ENCODE measurements at regions not wholly inside any gene's neighbourhood (a gene's known extent, or its start where the extent isn't known, plus 50 kb on each side); places are given as distances from the start of the nearest gene placed in this dataset.
"Not testable (repeated sequence)": the region's sequence is repeated elsewhere in the genome, so short reads cannot be mapped to it uniquely, and the experiment has no call there.

GRCh38 chr7:25694699-25695098, 457.3 kb upstream of the NFE2L3 start:
- no peaks in the 10 kb centered on the region for H3K9me3 ChIP-seq (ENCODE audit: severe bottlenecking)
- no peak overlapping the region for H3K4me3 ChIP-seq (ENCODE audit: low read depth, low read length)
- H3K27me3 ChIP-seq (ENCODE audit: insufficient read depth, low read depth, severe bottlenecking), result no peaks in the 10 kb centered on the region
- TF ChIP-seq CTCF (IDR thresholded peaks at IDR 0.05; ENCODE audit: low read depth, low read length), result no peak
- no peak overlapping the region for H3K27ac ChIP-seq
- no peaks in the 10 kb centered on the region for H3K36me3 ChIP-seq
- no peak for DNase-seq

GRCh38 chr7:25696571-25696970, 455.4 kb upstream of the NFE2L3 start:
- no peaks in the 10 kb centered on the region for H3K9me3 ChIP-seq (ENCODE audit: severe bottlenecking)
- no peak for DNase-seq
- no peaks in the 10 kb centered on the region for H3K36me3 ChIP-seq
- no peak overlapping the region for H3K4me3 ChIP-seq (ENCODE audit: low read depth, low read length)
- H3K27ac ChIP-seq, result no peak overlapping the region
- H3K27me3 ChIP-seq (ENCODE audit: insufficient read depth, low read depth, severe bottlenecking), result no peaks in the 10 kb centered on the region
- no peak for TF ChIP-seq CTCF (IDR thresholded peaks at IDR 0.05; ENCODE audit: low read depth, low read length)

DNA sequence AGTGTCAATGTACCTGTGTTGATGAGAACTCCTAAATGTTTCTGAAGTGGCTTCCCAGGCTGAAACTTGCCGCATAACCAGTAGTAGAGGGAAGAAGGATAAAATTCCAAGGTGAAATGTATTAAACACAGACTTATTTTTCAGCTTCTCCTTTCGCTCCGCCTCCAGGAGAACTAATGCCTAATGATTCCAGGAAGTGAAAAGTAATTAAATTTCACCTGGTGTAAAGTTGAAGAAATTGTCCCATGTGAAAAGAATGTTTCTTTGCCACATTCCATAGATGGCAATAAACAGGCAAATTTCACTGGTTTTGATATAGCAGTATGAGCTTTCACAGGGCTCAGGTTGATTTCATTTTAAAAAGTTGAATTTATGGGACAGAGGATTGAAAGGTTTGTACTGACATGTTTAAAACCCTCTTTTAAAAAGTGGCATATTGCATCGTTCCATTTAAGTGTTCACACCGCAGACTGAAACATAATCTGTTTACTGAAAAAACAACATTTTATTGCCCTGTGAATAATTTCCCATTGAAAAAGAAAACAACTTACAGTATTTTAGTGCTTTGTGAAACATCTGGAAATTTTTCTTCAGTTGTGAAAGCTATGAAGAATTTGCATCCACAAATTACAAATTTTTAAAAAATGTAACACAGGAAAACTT, 453.4 kb upstream of the NFE2L3 start:
- H3K27me3 ChIP-seq (ENCODE audit: insufficient read depth, low read depth, severe bottlenecking), result no peaks in the 10 kb centered on the region
- H3K36me3 ChIP-seq, result no peaks in the 10 kb centered on the region
- no peak overlapping the region for H3K4me3 ChIP-seq (ENCODE audit: low read depth, low read length)
- H3K27ac ChIP-seq, result no peak overlapping the region
- TF ChIP-seq CTCF (IDR thresholded peaks at IDR 0.05; ENCODE audit: low read depth, low read length), result no peak
- no peaks in the 10 kb centered on the region for H3K9me3 ChIP-seq (ENCODE audit: severe bottlenecking)
- no peak for DNase-seq

GRCh38 chr7:25700141-25700540, 451.9 kb upstream of the NFE2L3 start:
- not testable (repeated sequence) for H3K36me3 ChIP-seq; H3K4me3 ChIP-seq (ENCODE audit: low read depth, low read length); H3K27me3 ChIP-seq (ENCODE audit: insufficient read depth, low read depth, severe bottlenecking); H3K9me3 ChIP-seq (ENCODE audit: severe bottlenecking); DNase-seq; H3K27ac ChIP-seq

- TF ChIP-seq CTCF (IDR thresholded peaks at IDR 0.05; ENCODE audit: low read depth, low read length), result no peak
- no peak overlapping the region for H3K4me3 ChIP-seq (ENCODE audit: low read depth, low read length)
- no peaks in the 10 kb centered on the region for H3K9me3 ChIP-seq (ENCODE audit: severe bottlenecking)
- no peak for DNase-seq
- no peaks in the 10 kb centered on the region for H3K27me3 ChIP-seq (ENCODE audit: insufficient read depth, low read depth, severe bottlenecking)
- H3K36me3 ChIP-seq, result no peaks in the 10 kb centered on the region
- H3K27ac ChIP-seq, result no peak overlapping the region
Measured at GRCh38 chr7:25704413-25704812, 447.6 kb upstream of the NFE2L3 start.

DNA sequence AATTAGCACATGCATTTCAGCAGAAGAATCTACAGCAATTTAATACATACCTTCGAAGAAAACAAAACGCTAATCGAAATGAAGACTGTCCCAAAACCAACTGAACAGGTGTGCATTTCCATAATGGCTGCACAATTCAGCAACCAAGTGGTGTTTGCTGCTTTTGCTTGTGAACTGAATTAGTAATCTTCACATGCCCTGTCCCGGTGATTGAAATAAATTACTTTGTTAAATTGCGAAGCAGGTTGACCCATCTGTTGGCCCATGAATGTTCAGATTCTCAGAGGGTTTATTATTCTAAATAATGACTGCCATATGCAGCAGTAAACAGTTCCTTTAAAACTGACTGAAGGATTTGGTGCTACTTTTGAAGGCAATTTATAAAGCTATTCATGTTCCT, 445.2 kb upstream of the NFE2L3 start:
- Histone ChIP-seq H3K27me3 (ENCODE audit: insufficient read depth, low read depth, severe bottlenecking) (no peaks in the 10 kb centered on the region), H3K27ac (no peak overlapping the region), H3K4me3 (ENCODE audit: low read depth, low read length) (no peak overlapping the region), H3K9me3 (ENCODE audit: severe bottlenecking) (no peaks in the 10 kb centered on the region), H3K36me3 (no peaks in the 10 kb centered on the region)
- no peak for TF ChIP-seq CTCF (IDR thresholded peaks at IDR 0.05; ENCODE audit: low read depth, low read length)
- DNase-seq, result no peak

All from WERI-Rb-1 (cell line).